ENCODE measurements at regions not wholly inside any gene's neighbourhood (a gene's known extent, or its start where the extent isn't known, plus 50 kb on each side); places are given as distances from the start of the nearest gene placed in this dataset.
"Not testable (repeated sequence)": the region's sequence is repeated elsewhere in the genome, so short reads cannot be mapped to it uniquely, and the experiment has no call there.

GRCh38 chr2:124967325-124967724, 942.2 kb downstream of the CNTNAP5 start:
- DNase-seq (ENCODE audit: insufficient read length, low spot score) (no peak), FAIRE-seq (no peak)
- TF ChIP-seq PAX5 (IDR thresholded peaks at IDR 0.05; ENCODE audit: insufficient read depth, low read length, severe bottlenecking) = no peak
- no peak for TF ChIP-seq SPI1 (IDR thresholded peaks at IDR 0.05; ENCODE audit: low read depth, low read length)
- no peak for TF ChIP-seq TAF1 (IDR thresholded peaks at IDR 0.05; ENCODE audit: low read depth, low read length)
- TF ChIP-seq POU2F2 (IDR thresholded peaks at IDR 0.05; ENCODE audit: low read depth, low read length) = no peak
- TF ChIP-seq POLR2A (IDR thresholded peaks at IDR 0.05; ENCODE audit: low read depth, low read length) = no peak
- no peak for TF ChIP-seq POLR2AphosphoS5 (IDR thresholded peaks at IDR 0.05; ENCODE audit: low read depth, low read length)

- DNase-seq (ENCODE audit: insufficient read length, low spot score) = no peak
- FAIRE-seq = no peak
- TF ChIP-seq SPI1 (IDR thresholded peaks at IDR 0.05; ENCODE audit: low read depth, low read length) (no peak), POLR2A (IDR thresholded peaks at IDR 0.05; ENCODE audit: low read depth, low read length) (no peak), POLR2AphosphoS5 (IDR thresholded peaks at IDR 0.05; ENCODE audit: low read depth, low read length) (no peak), PAX5 (IDR thresholded peaks at IDR 0.05; ENCODE audit: insufficient read depth, low read length, severe bottlenecking) (no peak)
Observed at GRCh38 chr2:124970030-124970429, 944.9 kb downstream of the CNTNAP5 start.

DNA sequence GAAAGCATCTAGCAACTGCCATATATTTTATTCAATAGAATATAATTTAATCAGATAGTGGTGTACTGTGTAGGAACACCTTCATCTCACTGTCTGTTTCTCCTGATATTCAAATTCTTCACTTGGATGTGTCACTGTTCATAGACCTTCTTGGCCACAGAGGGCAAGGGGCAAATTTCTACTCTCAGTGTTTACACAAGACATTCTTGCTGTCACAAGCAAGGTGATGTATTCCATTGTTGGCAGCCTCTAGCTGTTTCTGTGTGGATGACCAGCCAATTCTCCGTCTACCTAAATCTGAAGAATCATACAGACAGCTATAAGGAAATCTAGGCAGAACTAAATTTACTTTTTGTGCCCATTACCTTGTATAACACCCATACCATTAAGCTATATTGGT, 948.3 kb downstream of the CNTNAP5 start:
- no peak for TF ChIP-seq TAF1 (IDR thresholded peaks at IDR 0.05; ENCODE audit: low read depth, low read length)
- no peak for TF ChIP-seq POU2F2 (IDR thresholded peaks at IDR 0.05; ENCODE audit: low read depth, low read length)
- no peak for TF ChIP-seq SPI1 (IDR thresholded peaks at IDR 0.05; ENCODE audit: low read depth, low read length)
- TF ChIP-seq POLR2A (IDR thresholded peaks at IDR 0.05; ENCODE audit: low read depth, low read length) = no peak
- no peak for TF ChIP-seq POLR2AphosphoS5 (IDR thresholded peaks at IDR 0.05; ENCODE audit: low read depth, low read length)
- TF ChIP-seq PAX5 (IDR thresholded peaks at IDR 0.05; ENCODE audit: insufficient read depth, low read length, severe bottlenecking) = no peak
- FAIRE-seq (no peak), DNase-seq (ENCODE audit: insufficient read length, low spot score) (no peak)

DNA sequence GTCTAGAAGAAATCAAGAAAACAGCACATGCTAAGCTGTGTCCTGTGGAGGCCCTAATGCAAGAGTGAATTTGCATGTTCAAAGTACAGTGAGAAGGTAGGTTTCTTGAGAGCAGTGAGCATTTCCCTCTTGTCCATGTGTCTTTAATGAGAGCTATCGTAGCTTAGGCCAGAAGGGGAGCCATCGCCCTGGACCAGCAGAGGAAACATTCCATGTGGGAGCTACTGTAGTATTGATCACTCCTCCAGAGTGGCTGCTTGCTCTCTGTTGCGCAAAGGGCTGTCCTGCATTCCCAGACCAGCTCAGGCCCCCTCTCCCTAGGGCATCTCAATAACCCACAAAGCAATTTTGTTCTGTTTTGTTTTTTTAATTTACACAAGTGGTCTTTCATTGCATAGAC, 950.1 kb downstream of the CNTNAP5 start:
- no peak for TF ChIP-seq POLR2AphosphoS5 (IDR thresholded peaks at IDR 0.05; ENCODE audit: low read depth, low read length)
- TF ChIP-seq SPI1 (IDR thresholded peaks at IDR 0.05; ENCODE audit: low read depth, low read length) = no peak
- no peak for TF ChIP-seq TAF1 (IDR thresholded peaks at IDR 0.05; ENCODE audit: low read depth, low read length)
- DNase-seq (ENCODE audit: insufficient read length, low spot score) (no peak), FAIRE-seq (no peak)

- DNase-seq (ENCODE audit: insufficient read length, low spot score) = no peak
- TF ChIP-seq POLR2A (IDR thresholded peaks at IDR 0.05; ENCODE audit: low read depth, low read length) = no peak
- TF ChIP-seq SPI1 (IDR thresholded peaks at IDR 0.05; ENCODE audit: low read depth, low read length) = no peak
- no peak for TF ChIP-seq TAF1 (IDR thresholded peaks at IDR 0.05; ENCODE audit: low read depth, low read length)
- no peak for TF ChIP-seq PAX5 (IDR thresholded peaks at IDR 0.05; ENCODE audit: insufficient read depth, low read length, severe bottlenecking)
- no peak for TF ChIP-seq POLR2AphosphoS5 (IDR thresholded peaks at IDR 0.05; ENCODE audit: low read depth, low read length)
- TF ChIP-seq POU2F2 (IDR thresholded peaks at IDR 0.05; ENCODE audit: low read depth, low read length) = no peak
- no peak for FAIRE-seq
Observed at GRCh38 chr2:124975648-124976047, 950.6 kb downstream of the CNTNAP5 start.

GRCh38 chr2:124978597-124978996, 953.5 kb downstream of the CNTNAP5 start:
- FAIRE-seq = no peak
- no peak for TF ChIP-seq TAF1 (IDR thresholded peaks at IDR 0.05; ENCODE audit: low read depth, low read length)
- TF ChIP-seq POLR2A (IDR thresholded peaks at IDR 0.05; ENCODE audit: low read depth, low read length) = no peak
- TF ChIP-seq POU2F2 (IDR thresholded peaks at IDR 0.05; ENCODE audit: low read depth, low read length) = no peak
- TF ChIP-seq POLR2AphosphoS5 (IDR thresholded peaks at IDR 0.05; ENCODE audit: low read depth, low read length) = no peak
- TF ChIP-seq PAX5 (IDR thresholded peaks at IDR 0.05; ENCODE audit: insufficient read depth, low read length, severe bottlenecking) = no peak
- no peak for TF ChIP-seq SPI1 (IDR thresholded peaks at IDR 0.05; ENCODE audit: low read depth, low read length)
- DNase-seq (ENCODE audit: insufficient read length, low spot score) = no peak

DNA sequence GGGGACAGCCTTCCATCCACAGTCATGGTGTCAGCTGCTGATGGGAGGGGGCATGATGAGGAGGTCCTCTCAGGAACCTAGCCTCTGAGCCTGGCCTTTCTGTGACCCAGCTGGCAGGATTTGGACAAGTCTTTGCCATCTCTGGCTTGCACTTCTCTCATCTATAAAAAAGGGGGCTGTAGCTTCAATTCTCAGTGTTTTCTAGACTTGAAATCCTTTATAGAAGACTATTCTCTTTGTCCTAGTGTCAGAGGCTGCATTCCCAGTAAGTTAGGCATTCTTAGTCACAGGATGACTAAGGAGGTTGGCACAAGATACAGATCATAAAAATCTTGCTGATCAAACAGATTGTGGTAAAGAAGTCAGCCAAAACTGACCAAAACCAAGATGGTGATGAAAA, 958.5 kb downstream of the CNTNAP5 start:
- no peak for FAIRE-seq
- no peak for TF ChIP-seq PAX5 (IDR thresholded peaks at IDR 0.05; ENCODE audit: insufficient read depth, low read length, severe bottlenecking)
- DNase-seq (ENCODE audit: insufficient read length, low spot score) = no peak

GRCh38 chr2:124985270-124985669, 960.2 kb downstream of the CNTNAP5 start:
- TF ChIP-seq PAX5 (IDR thresholded peaks at IDR 0.05; ENCODE audit: insufficient read depth, low read length, severe bottlenecking) (no peak), SPI1 (IDR thresholded peaks at IDR 0.05; ENCODE audit: low read depth, low read length) (no peak), POLR2A (IDR thresholded peaks at IDR 0.05; ENCODE audit: low read depth, low read length) (no peak), POLR2AphosphoS5 (IDR thresholded peaks at IDR 0.05; ENCODE audit: low read depth, low read length) (no peak), POU2F2 (IDR thresholded peaks at IDR 0.05; ENCODE audit: low read depth, low read length) (no peak), TAF1 (IDR thresholded peaks at IDR 0.05; ENCODE audit: low read depth, low read length) (no peak)
- FAIRE-seq = no peak

DNA sequence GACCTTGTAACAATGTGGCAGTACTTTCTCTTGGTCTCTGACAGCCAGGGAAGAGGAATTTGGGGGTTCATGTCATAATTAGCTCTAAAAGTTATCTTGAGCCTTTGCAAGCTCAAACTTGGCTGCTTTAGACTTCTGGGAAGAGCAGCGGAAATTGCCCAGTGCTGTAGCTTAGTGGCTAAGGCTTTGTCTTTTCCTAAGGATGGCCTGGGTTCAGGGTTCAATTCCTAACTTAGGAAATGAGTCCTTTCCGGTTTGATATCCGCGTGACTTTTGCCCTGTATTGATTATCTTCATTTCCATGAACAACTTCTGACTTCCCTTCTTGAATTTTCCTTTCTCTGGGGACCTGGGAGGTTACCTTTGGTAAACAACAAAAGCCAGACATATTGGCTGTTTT, 961.0 kb downstream of the CNTNAP5 start:
- TF ChIP-seq POLR2AphosphoS5 (IDR thresholded peaks at IDR 0.05; ENCODE audit: low read depth, low read length) = no peak
- FAIRE-seq = no peak
- DNase-seq (ENCODE audit: insufficient read length, low spot score) = no peak

More at GRCh38 chr2:124985270-124985669, 960.2 kb downstream of the CNTNAP5 start:
- no peak for DNase-seq (ENCODE audit: insufficient read length, low spot score)

GRCh38 chr2:124986870-124987269, 961.8 kb downstream of the CNTNAP5 start:
- FAIRE-seq; DNase-seq (ENCODE audit: insufficient read length, low spot score): not testable (repeated sequence)

GRCh38 chr2:124987436-124987835, 962.3 kb downstream of the CNTNAP5 start:
- not testable (repeated sequence) for FAIRE-seq

GRCh38 chr2:124988111-124988510, 963.0 kb downstream of the CNTNAP5 start:
- TF ChIP-seq POLR2A (IDR thresholded peaks at IDR 0.05; ENCODE audit: low read depth, low read length) (no peak), POU2F2 (IDR thresholded peaks at IDR 0.05; ENCODE audit: low read depth, low read length) (no peak)
- no peak for FAIRE-seq

More at GRCh38 chr2:124987436-124987835, 962.3 kb downstream of the CNTNAP5 start:
- DNase-seq (ENCODE audit: insufficient read length, low spot score) = not testable (repeated sequence)

More at GRCh38 chr2:124988111-124988510, 963.0 kb downstream of the CNTNAP5 start:
- DNase-seq (ENCODE audit: insufficient read length, low spot score) = no peak
